ENCODE measurements at regions not wholly inside any gene's neighbourhood (a gene's known extent, or its start where the extent isn't known, plus 50 kb on each side); places are given as distances from the start of the nearest gene placed in this dataset.

DNA sequence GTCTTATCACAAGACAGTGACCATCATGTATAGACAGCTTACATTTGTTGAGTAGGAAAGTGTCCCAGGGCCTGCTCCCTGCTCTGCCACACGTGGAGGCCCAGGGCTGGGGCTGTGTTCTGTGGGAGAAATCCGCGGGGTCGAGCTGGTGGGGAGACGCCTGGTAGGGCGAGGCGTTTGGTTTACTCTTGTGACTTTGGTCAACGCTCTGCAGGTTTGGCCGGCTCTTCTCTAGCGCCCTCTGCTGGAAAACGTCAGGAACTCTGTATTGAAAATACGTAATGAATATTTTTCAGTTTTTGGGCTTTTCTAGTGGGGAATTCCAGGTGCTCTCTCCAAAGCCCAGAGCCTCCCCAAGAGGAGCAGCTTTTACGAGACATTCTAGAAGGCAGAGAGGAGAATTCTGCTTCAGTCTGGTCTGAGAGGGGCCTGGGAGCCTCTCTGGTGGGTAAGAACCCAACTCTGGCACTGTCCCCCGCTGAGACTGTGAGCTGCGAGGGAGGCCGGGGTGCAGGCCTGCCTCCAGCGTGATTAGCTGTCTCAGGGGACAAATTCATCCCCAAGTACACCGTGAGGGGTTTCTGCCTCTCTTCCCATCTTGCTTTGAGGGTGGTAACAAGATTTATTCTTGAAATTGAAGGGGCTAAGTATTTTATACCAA lies 112.6 kb upstream of the RALGAPA2 start:
- peak; percentile 82 to 92 (median 90) for DNase-seq

DNA sequence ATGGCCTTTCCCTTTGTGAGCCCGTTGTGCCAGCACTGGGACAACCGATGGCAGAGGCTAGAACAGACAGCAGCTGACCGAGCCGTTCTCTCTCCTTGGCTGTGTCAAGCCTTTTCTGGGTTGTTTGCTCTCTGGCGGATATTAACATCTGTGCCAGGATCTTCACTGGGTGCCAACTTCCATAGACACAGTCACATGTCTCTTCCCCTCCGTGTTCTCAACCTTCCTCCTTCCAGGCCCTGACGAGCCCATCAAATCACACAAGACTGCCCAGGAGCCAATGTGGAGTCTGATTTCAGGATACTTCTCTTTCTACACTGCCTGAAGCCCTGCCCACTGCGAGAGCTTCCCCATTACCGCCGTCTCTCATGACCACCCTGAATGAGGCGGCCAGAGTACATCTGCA lies 111.0 kb upstream of the RALGAPA2 start:
- peak; percentile 59 to 64 (median 64) for DNase-seq

DNA sequence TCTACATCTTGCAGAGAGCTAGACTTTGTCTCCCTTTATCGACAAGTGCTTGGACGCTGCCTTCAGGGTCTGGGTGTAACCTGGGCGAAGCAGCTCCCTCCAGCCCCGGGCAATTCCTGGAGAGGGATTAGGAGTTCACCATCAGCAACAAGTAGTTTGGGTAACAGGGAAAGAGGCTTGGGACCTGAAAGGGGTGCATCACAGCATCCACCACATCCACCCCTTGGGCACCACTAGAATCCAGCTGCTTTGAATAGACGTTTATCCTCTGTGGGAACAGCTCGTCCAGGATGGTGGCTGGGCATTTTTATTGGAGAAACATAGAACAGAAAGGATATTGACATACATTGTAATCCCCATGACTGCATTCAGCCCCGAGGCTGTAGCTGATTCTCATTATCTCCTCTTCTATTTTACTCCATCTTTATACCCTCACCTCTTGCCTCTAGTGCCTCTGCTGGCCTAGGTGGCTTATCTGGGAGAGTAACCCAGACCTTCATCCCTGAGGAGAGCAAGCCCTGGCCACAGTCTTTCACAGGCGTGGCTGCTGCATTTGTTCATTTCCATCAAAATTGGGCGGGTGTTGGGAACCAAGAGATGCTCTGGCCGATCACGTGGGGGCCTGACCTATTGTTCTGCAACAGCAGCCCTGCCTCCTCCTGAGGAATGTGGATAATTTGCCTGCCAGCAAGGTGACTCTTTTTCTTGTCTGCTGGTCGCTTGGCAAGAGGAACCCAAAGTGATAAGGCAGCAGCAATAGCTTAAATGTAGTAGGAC lies 109.2 kb upstream of the RALGAPA2 start:
- no peak for DNase-seq

DNA sequence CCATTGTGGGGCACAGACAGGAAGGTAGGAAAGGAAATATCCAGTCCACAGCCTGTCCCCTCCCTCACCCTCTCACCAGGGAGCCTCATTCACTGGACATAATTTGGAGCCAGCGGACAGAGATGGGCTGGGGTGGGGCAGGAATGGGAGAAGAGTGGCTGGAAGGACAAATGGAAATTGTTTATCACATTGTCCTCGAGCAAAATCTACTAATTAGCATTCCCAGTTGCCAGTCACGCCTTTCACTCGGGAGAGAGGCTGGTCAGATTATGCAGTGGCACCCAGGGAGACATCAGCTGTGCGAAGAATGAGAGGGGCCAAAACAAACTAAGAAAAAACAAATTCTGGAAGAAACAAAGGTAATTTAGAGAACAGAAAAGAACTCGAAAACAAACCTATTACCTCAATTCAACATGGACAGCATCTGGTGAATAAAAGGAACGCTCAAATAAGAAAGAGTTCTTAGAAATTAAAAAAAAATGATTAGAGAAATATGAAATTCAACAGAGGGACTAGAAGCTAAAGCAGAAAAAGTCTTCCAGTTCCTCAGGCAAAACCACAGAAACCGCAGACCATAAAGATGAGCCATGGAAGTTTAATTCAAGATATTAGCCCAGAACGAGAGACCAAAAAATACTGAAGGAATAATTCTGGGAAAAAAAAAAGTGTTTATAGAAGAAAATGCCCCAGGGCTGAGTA lies 108.5 kb upstream of the RALGAPA2 start:
- DNase-seq, result peak; percentile 30 to 50 (median 42)

DNA sequence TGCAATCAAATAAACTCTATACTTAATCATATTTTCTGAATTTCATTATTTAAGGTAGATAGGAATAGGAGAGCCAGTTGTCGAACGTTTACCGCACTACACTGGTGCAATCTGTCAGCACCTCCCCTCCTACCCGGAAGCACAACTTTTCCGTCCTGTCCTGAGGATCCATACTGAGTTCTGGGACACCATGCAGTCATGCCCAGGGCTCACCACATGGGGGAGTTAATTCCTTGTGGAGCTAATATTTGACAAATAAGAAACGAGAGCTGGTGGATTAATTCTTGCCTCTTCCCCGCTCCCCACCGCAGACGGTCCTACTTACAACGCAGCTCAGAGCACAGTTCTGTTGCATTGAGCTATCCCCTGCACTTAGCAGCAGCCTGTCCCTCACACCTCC lies 107.7 kb upstream of the RALGAPA2 start:
- DNase-seq, result peak; percentile 33 to 56 (median 50)

DNA sequence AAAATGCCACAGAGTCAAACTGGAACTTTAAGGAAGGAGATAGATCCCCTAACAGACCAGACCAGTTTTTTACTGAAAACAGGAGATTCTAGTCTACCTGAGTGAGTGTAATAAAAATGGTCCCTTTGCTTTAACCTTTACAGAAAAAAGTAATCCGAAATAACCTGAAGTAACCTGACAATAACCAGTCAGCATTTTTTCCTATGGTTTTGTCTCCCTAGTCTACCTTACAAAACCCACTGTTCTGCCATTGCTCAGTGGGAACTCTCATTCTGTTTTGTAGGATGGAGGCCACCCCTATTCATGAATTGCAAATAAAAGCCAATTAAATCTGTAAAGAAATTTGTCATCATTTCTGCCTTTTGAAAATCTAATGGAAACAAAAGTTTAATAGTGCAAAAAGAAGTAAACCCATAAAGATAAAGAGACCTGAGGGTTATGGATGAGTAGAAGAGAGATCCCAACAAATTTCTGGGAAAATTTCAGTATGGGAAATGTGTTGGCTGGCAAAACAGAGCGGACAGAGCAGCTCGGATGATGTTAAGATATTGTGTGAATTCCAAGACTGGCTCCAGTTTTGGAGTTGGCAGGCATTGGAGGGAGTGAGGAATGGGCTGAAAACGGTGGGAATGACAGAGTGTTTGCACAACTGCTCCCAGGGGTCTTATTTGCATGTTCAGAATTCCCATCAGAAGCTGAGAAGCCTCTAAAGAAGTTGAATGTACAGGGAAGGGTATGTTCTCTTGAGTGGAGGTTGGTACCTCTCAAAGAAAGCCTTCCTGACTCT lies 104.7 kb upstream of the RALGAPA2 start:
- no peak for DNase-seq

DNA sequence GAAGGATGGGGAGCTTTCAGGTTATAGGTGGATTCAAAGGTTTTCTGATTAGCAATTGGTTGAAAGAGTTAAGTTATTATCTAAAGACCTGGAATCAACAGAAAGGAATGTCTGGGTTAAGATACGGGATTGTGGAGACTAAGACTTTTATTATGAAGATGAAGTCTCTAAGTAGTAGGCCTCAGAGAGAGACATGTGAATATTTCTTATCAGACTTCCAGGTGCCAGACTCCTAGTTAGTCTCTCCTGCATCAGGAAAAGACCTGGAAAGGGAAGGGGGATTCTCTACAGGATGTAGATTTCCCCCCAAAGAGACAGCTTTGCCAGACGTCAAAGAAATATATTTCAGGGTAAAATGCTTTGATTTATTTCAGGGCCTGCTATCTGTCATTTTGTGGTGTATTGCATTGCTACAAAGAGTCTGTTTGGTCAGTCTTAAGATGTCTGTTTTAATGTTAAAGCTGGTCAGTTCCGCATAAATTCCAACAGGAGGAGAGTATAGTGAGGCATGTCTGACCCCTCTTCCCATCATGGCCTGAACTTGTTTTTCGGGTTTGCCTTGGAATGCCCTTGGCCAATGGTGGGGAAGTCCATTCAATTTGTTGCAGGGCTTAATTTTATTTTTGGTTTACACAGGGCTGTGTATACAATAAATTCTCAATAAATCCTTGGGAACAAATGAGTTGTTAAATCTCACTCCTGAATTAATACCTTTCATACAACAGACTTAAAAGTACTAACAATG lies 103.4 kb upstream of the RALGAPA2 start:
- no peak for DNase-seq

DNA sequence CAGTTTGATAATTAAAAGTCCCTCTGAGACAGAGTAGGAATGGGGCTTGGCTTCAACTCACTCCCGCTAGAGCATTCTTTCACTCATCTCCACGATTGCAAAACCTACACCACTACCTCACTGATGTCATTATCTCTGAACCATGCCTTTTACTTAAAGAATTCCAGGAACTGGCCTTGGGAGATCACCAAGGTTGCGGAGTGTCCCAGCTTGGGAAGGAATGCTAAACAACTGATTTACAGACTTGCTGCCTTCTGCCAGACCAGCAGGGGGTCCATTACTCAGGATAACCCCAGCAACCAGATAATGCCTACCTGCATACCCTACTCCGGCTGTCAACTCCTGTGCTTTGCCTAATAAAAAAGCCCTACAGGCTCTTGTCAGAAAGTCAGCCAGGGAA lies 102.2 kb upstream of the RALGAPA2 start:
- no peak for DNase-seq

DNA sequence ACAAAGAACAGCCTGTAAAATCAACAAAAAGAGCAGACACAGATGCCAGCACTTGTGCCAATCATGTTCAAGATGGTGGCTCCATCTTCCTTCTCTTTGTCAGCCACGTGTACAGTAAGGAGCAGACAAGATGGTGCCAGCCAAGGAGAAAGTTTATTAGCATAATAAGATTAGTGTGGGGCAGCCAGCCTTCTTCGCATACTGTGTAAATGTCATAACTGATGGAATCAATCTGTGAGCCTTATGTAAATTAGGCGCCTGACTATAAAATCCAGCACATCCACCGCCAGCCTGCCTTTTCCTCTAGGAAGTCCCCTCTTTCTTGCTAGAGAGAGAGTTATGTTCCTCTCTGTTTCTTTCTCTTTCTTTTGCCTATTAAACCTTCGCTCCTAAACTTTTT lies 99.7 kb upstream of the RALGAPA2 start:
- DNase-seq, result no peak

DNA sequence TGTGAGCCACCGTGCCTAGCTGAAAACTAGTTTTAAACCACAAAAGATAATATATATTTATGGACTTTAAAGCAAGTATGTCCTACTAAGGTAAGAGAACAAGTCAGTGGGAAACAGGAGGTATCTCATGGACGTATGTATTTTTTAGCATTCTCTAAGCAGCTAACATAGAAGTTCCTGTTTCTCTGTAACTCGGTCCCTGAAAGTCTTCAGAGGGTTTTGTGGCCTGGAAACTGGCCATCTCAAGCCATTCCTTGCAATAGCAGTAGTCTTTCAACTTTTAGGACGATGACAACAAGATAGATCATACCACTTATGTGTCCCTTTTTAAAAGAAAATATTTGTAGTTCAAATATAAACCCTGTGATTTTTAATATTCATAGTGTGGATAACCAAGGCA lies 95.6 kb upstream of the RALGAPA2 start:
- DNase-seq, result no peak

DNA sequence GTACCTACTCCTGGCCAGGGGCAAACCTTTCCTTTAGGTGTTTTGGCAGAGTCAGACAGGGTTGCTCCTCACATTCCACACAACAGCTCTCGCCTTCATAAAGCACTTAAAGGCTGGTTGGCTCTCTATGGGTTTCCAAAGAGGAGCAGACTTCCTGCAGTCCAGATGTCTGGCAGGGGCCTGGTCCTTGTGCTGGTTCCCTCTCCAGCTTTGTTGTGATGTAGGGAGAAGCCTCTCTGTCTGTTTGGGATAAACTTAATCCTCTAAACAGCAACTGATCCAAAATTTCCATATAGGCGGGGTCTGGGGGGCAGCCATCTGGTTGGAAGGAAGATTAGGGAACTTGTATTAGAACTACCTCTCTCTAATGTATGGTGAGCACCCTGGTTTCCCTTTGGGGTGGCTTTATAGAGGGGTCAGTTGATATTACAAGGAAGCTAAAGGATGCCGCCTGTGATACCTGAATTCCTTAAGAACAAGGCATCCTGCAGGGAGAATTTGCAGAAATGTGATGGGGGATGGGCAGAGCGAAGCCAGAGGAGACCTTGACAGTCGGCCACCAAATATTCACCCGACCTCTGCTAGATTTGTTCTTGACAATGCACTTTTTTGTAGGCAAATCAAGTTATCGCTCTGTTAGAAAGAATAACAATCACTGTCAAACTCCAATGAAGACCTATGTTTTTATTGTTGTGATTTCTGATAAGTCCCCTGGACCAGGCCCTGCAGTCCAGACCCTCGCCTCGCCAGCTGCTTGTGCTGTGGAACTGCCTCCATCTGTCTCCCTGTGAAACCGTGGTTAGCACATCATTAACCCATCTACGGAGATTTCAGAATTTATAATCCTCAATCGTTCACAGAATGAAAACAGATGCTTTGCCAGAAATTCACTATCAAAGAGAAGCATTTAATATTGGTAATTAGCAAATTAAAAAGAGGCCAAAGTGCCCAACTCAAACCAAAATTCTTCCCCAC lies 94.0 kb upstream of the RALGAPA2 start:
- no peak for DNase-seq

DNA sequence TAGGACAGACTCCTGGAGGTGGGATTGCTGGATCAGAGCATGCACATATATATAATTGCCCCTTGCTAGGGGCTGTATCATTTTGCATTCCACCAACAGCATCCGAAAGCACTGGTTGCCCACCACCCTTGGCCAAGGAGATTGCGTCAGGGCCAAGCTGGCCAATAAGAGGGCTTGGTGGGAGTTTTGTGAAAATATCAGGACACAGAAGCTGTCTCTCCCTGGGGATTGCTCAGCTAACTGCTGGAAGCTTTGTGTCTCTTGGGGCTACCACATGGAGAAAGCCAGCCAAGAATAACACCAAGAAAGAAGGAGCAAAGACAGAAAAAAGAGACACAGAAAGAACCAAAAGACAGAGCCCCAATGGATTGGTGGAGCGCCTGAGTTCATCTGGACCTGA lies 90.6 kb upstream of the RALGAPA2 start:
- no peak for DNase-seq

DNA sequence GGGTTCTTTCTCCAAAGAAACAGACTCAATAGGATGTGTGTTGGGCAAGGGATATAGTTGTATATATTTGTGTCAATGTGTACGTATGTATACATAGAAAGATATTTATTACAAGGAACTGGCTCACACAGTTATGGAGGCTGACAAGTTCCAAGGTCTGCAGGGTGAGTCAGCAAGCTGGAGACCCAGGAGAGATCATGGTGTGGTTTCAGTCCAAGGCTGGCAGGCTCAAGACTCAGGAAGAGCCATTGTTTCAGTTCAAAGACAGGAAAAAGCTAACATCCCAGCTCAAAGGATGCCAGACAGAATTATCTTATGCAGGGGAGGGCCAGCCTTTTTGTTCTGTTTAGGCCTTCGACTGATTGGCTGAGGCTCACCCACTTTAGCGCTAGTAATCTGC lies 89.9 kb upstream of the RALGAPA2 start:
- DNase-seq, result no peak

DNA sequence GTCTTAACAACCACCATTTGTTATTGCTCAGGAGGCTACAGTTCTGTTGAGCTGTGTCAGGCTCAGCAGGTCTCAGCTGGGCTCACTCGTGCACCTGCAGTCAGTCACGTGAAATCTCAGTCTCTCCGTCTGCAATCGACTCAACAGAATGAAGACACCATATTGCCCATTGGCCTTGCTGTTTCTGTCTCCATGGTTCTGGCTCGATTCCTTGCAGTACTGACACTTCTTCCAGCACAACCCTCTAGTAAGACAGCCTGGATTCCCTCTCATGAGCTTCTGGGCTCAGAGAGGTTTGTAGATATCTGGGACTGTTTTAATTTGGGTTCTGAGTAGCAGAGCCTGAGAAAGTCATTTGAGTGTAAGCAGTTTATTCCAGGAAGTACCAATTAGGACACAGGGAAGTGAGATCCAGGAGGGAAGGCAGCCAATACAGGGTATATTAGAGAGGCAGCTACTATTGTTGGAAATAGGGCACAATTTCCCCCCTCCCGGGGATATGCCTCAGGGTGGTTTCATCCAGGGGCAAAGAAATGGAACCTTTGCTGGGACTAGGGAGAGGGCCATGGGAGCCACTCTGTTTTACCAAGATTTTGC lies 87.4 kb upstream of the RALGAPA2 start:
- DNase-seq, result no peak

DNA sequence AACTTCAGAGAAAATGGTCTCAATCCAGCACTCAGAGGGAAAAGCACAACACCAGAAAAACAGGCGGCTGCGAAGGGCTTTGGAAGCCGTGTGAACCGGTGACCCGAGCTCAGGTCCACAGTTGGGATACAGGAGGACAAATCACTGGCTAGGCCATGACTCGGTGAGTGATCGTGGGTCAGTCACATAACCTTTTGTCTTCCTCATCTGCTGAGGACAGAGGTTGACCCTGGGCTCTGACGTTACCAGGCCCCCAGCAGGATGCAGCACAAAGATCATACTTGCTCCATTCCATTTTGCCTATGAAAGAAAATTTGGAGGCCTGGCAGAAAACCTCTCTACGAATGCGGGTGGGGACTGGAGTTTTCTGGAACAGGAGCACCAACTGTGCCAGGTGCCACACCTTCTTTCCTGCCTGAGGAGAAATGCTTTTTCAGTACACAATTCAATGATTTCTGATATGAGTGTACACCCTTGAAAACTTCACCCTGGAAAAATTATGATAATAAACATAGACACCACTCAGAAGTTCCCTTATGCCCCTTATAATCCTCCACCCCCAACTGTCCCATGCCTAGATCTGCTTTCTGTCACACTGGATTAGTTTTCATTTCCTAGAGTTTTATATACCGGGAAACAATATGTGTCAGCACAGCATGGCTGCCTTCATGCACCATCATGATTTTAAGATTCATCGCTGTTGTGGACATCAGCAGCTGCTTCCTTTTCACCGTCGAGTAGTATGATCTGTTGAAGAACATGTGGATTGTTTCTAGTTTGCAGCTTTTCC lies 85.3 kb upstream of the RALGAPA2 start:
- DNase-seq, result no peak

DNA sequence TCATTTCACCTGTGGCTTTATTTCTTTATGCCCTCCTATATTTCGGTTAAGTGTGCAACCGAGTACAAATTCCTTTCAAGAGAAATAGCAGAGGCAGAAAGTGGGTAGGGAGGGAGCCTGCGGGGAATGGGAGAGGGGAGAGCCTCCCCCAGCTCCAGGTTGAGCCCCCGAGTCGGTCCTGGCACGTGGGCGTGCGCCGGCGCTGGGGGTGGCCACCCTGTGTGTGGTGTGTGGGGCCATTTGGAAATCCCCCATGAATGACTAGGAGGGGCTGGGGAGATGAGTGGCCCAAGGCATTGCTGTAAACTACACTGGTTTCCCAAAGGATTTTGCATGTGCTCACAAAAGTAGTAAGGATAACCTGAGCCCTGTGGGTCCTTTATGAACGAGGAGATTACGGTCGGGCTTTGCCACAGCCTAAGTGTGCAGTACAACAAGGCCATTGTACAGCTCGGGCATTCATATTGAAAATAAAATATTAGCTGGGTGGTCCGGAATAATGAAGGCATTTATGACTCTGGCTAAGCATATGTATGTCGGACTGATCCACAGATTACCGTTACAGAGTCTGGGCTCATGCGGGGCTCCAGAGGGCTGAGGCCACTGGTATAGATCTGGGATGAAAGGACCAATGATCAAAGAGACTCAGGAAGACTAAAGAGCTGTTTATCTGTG lies 84.5 kb upstream of the RALGAPA2 start:
- no peak for DNase-seq

DNA sequence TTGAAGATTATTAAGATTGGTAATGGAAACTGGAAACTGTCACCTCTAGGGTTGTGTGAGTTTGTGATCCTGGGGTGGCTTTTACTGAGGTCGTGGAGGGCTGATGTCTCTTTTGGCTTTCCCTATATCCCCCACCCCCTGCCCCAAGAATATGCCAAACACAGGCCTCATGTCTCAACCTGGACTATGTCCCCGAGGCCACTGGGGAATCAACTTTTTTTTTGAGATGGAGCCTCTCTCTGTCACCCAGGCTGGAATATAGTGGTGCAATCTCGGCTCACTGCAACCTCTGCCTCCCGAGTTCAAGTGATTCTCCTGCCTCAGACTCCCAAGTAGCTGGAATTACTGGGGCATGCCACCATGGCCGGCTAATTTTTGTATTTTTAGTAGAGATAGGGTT lies 83.3 kb upstream of the RALGAPA2 start:
- no peak for DNase-seq

DNA sequence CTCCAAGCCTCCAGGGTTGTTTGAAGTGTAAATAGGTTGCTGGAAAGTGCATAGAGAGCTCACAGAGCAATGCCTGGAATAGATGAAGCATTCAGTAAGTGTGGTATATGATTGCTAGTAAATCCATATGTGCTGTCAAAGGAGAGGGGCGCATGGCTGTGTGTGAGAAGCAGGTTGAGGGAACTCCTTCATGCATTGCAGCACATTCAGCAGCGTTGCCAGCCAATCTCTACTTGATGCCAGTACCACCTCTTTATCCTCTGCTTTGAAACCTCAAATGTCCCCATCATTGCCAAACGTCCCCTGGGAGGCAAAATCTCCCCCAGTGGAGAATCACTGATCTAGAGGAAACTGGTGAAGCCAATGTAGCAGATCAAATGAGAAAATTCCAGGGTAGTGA lies 82.7 kb upstream of the RALGAPA2 start:
- no peak for DNase-seq

DNA sequence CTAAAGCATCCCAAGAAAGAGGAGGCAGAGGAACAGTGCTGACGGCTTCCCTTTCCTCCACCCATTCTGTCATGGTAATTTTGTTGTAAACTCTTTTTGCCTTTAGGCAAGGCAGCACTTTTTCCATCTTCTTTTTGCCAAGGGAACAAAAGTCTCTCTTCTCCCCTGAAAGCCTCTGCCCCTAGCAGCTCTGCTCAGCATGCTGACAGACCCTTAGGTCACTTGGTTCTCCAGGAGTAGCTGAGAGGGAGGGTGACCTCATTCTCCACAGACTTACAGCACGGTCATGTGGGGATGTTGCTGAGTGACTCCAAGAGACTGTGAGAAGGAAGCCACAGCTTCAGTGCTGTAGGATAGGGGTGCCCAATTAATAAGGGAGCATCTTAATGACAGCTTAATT lies 81.1 kb upstream of the RALGAPA2 start:
- peak; percentile 78 to 81 (median 80) for DNase-seq

Measured in suppressor macrophage treated with lipopolysaccharide for 1 hour (primary cell).